Hepatocyte (in vitro differentiated cells): ENCODE measurements at regions not wholly inside any gene's neighbourhood (a gene's known extent, or its start where the extent isn't known, plus 50 kb on each side); places are given as distances from the start of the nearest gene placed in this dataset.

ENCODE experiments used
- CTCF ChIP-seq: fragments of 200-600 bp; sonication (generic); IDR thresholded peaks from 2 replicates; pipeline ENCODE4 v1.5.1; 2016; ENCODE audit warnings: antibody characterized with exemption, mild to moderate bottlenecking; ENCODE audit not compliant: poor library complexity
- EZH2 ChIP-seq: fragments of 200-600 bp; sonication (generic); IDR thresholded peaks from 2 replicates; pipeline ENCODE4 v1.6.1; 2016; ENCODE audit warnings: antibody characterized with exemption, mild to moderate bottlenecking, borderline replicate concordance

- no peak for TF ChIP-seq EZH2
- TF ChIP-seq CTCF: no peak
Measured at GRCh38 chr3:13163848-13164382, 90.7 kb upstream of the IQSEC1 start.
